ENCODE measurements at regions not wholly inside any gene's neighbourhood (a gene's known extent, or its start where the extent isn't known, plus 50 kb on each side); places are given as distances from the start of the nearest gene placed in this dataset.

DNA sequence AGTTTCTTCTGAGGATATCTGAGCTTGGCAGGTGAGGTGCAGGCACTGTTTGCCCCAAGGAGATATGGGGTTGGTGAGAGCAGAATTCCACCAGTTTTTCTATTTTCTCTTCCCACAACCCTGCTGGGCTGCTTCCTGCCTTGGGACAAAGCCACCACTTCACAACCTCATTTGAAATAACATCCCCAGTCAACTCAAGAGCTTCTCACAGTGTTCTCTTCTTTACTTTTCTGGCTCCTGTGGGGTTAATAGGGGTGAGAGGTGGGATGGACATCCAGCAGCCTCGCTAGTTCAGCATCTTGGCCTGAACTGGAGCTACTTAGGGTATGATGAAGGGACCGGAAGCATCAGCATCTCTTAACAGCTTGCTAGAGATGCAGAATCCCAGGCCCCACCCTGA is 106.3 kb downstream of the SLC4A3 start:
- no peak for ATAC-seq (ENCODE audit: low read depth)
- Mint-ChIP-seq H3K9me3 (no peaks in the 10 kb centered on the region), H3K27ac (no peak overlapping the region), H3K27me3 (peaks cover 12% of the 10 kb centered on the region), H3K4me3 (no peak overlapping the region), H3K36me3 (ENCODE audit: low read depth) (no peaks in the 10 kb centered on the region), H3K4me1 (no peaks in the 10 kb centered on the region)
- TF ChIP-seq, protein P1, sequence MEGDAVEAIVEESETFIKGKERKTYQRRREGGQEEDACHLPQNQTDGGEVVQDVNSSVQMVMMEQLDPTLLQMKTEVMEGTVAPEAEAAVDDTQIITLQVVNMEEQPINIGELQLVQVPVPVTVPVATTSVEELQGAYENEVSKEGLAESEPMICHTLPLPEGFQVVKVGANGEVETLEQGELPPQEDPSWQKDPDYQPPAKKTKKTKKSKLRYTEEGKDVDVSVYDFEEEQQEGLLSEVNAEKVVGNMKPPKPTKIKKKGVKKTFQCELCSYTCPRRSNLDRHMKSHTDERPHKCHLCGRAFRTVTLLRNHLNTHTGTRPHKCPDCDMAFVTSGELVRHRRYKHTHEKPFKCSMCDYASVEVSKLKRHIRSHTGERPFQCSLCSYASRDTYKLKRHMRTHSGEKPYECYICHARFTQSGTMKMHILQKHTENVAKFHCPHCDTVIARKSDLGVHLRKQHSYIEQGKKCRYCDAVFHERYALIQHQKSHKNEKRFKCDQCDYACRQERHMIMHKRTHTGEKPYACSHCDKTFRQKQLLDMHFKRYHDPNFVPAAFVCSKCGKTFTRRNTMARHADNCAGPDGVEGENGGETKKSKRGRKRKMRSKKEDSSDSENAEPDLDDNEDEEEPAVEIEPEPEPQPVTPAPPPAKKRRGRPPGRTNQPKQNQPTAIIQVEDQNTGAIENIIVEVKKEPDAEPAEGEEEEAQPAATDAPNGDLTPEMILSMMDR (IDR thresholded peaks at IDR 0.05) = no peak
- no peak for DNase-seq
- CTCF ChIA-PET = no interaction called here
- POLR2A ChIA-PET = no interaction called here
- intact Hi-C loops (cut with micrococcal nuclease) = no loop called here

DNA sequence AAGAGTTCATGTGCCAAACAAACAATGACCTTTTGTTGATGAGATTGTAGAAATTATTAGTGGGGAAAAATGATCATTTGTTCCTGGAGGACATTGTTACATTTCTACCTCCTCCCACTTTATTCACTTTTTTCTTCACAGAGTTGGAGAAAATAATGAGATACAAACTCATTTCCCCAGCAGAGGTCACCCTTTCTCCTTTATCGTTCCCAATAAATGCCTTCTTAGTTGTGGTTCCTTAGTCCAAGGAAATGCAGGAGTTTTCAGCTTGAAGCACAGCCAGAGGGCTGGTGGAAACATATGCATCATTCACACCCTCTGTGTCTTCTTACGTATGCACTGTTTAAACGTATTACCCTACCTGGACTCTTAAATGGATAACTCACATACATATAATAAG is 108.8 kb downstream of the SLC4A3 start:
- no peak for DNase-seq
- Mint-ChIP-seq H3K4me1 (no peaks in the 10 kb centered on the region), H3K36me3 (ENCODE audit: low read depth) (no peaks in the 10 kb centered on the region), H3K27me3 (peaks cover 11% of the 10 kb centered on the region), H3K27ac (no peak overlapping the region), H3K9me3 (no peaks in the 10 kb centered on the region), H3K4me3 (no peak overlapping the region)
- ChIA-PET POLR2A (no interaction called here), CTCF (interaction anchor here (1.9 kb wide), 1 partner anchor 1838 kb away, joined by 10 read pairs; no protein-coding TSS in a partner anchor)
- intact Hi-C loops (cut with micrococcal nuclease) = no loop called here
- TF ChIP-seq, protein P1 (IDR thresholded peaks at IDR 0.05) = no peak
- ATAC-seq (ENCODE audit: low read depth) = no peak

DNA sequence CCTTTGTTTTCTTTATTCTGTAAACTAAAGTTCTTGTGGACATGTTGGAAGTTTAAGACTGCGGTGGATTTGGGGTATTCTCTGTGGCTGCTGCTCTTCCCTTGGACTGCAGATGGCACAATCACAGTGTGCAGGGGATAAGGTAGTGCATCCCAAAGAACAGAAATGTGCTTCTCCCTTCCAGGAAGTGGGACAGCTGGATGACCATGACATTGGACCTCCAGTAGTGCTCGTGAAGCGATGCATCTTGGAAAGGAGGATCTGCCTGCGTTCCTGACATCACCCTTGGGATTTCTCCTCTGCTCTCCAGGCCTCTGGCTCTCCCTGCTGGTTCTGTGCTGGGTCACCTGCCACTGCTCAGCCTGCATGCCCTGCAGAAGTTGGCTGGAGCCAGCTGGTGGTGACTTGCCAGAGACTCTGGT is 109.9 kb downstream of the SLC4A3 start:
- H3K4me1 Mint-ChIP-seq = no peaks in the 10 kb centered on the region
- intact Hi-C loops (cut with micrococcal nuclease) = no loop called here
- ATAC-seq (ENCODE audit: low read depth) = no peak
- H3K9me3 Mint-ChIP-seq = no peaks in the 10 kb centered on the region
- H3K4me3 Mint-ChIP-seq = no peak overlapping the region
- ChIA-PET CTCF (interaction anchor here (1.9 kb wide), 1 partner anchor 1837 kb away, joined by 10 read pairs; no protein-coding TSS in a partner anchor), POLR2A (no interaction called here)
- TF ChIP-seq, protein P1 (IDR thresholded peaks at IDR 0.05) = no peak
- H3K27ac Mint-ChIP-seq = no peak overlapping the region
- H3K36me3 Mint-ChIP-seq (ENCODE audit: low read depth) = no peaks in the 10 kb centered on the region
- DNase-seq = no peak
- H3K27me3 Mint-ChIP-seq = peaks cover 11% of the 10 kb centered on the region

DNA sequence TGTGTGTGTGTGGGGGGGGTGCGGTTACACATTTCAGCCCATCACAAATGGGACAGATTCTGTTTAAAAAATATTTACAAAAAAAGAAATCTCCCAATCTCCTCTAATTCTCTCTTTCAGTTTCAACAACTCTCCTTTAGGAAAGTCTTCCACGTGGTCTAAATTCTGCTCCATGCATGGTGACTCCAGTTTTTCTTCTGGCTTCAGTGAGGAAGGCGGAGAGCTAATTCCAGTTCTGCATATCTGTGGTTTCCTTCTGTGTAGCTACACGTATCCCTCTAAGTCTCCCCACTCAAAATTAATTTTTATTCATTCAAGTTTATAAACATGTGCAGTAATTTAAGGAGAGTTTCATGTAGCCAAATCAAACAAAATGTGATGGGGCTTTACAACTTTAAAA is 111.6 kb downstream of the SLC4A3 start:
- Mint-ChIP-seq H3K4me1 (no peaks in the 10 kb centered on the region), H3K36me3 (ENCODE audit: low read depth) (no peaks in the 10 kb centered on the region)
- intact Hi-C loops (cut with micrococcal nuclease) = no loop called here

DNA sequence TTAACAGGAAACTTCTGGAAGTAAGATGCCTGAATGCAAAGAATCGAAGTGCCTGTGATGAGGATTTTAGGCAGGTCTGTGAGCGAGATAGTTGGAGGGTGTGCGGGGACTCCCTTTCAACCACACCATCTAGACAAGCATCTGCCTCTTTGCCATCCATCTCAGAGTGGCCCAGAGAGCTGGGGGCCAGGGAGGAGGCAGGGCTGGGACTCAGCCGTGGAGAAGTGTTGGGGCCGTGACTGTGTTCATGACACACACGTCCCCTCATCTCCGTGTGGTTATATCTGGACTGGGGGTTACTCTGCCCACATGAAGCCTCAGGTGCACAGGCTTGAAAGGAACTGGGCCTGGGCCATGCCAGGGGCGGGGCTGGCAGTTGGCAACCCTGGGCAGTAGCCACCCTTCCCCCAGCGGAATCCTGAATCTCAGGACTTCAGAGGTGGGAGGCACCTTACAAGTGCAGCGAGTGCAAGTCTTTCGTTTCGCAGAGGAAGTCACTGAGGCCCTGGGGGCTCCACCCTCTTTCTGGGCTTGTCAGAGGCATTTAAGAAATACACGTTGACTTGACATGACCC is 112.5 kb downstream of the SLC4A3 start:
- Mint-ChIP-seq H3K9me3 (no peaks in the 10 kb centered on the region), H3K4me3 (no peak overlapping the region), H3K27ac (no peak overlapping the region), H3K36me3 (ENCODE audit: low read depth) (no peaks in the 10 kb centered on the region), H3K4me1 (no peaks in the 10 kb centered on the region), H3K27me3 (peaks cover 11% of the 10 kb centered on the region)
- TF ChIP-seq, protein P1 (IDR thresholded peaks at IDR 0.05) = no peak
- CTCF ChIA-PET = no interaction called here
- DNase-seq (no peak), ATAC-seq (ENCODE audit: low read depth) (no peak)
- intact Hi-C loops (cut with micrococcal nuclease) = no loop called here
- POLR2A ChIA-PET = no interaction called here

More for the DNA sequence above, 111.6 kb downstream of the SLC4A3 start:
- no peak overlapping the region for H3K27ac Mint-ChIP-seq
- H3K9me3 Mint-ChIP-seq = no peaks in the 10 kb centered on the region
- ChIA-PET CTCF (no interaction called here), POLR2A (no interaction called here)
- peaks cover 13% of the 10 kb centered on the region for H3K27me3 Mint-ChIP-seq
- H3K4me3 Mint-ChIP-seq = no peak overlapping the region
- DNase-seq (no peak), ATAC-seq (ENCODE audit: low read depth) (no peak)
- TF ChIP-seq, protein P1 (IDR thresholded peaks at IDR 0.05) = no peak
